ENCODE measurements at regions not wholly inside any gene's neighbourhood (a gene's known extent, or its start where the extent isn't known, plus 50 kb on each side); places are given as distances from the start of the nearest gene placed in this dataset.

GRCh38 chr11:92524542-92524941 lies 299.9 kb downstream of the FAT3 start:
- H3K9me3 ChIP-seq = no peaks in the 10 kb centered on the region
- no peak for DNase-seq
- 86 to 92% (median 90%) methylated on average over 5 of the region's 5 CpGs for WGBS, 4 donors
- H3K27me3 ChIP-seq = no peaks in the 10 kb centered on the region
- H3K27ac ChIP-seq = no peak overlapping the region
- H3K36me3 ChIP-seq = no peaks in the 10 kb centered on the region
- H3K4me3 ChIP-seq = no peak overlapping the region
- H3K4me1 ChIP-seq = no peaks in the 10 kb centered on the region
- intact Hi-C loops (cut with DNase I) = no loop called here
- ATAC-seq = no peak
- TF ChIP-seq, protein P1, sequence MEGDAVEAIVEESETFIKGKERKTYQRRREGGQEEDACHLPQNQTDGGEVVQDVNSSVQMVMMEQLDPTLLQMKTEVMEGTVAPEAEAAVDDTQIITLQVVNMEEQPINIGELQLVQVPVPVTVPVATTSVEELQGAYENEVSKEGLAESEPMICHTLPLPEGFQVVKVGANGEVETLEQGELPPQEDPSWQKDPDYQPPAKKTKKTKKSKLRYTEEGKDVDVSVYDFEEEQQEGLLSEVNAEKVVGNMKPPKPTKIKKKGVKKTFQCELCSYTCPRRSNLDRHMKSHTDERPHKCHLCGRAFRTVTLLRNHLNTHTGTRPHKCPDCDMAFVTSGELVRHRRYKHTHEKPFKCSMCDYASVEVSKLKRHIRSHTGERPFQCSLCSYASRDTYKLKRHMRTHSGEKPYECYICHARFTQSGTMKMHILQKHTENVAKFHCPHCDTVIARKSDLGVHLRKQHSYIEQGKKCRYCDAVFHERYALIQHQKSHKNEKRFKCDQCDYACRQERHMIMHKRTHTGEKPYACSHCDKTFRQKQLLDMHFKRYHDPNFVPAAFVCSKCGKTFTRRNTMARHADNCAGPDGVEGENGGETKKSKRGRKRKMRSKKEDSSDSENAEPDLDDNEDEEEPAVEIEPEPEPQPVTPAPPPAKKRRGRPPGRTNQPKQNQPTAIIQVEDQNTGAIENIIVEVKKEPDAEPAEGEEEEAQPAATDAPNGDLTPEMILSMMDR (IDR thresholded peaks at IDR 0.05) = no peak
- TF ChIP-seq POLR2A (IDR thresholded peaks at IDR 0.05) = no peak

DNA sequence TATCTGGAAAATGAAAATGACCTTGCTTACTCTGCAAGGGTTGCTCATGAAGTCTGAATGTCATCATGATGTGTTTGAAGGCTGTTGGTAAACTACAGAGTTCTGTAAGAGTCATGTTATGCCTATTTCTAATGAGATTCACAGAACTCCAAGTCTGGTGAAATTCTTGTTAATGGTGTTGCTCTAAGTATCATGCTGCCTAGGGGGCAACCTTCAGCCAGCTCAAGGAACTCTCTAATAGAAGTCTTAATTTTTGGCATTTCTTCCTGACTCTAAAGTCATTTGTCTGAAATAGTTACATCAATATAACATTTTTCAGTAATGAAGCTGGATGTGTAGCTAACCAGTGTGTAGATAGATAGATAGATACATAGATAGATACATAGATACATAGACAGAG lies 302.8 kb downstream of the FAT3 start:
- no peak overlapping the region for H3K27ac ChIP-seq
- ATAC-seq = no peak
- H3K36me3 ChIP-seq = no peaks in the 10 kb centered on the region
- H3K4me3 ChIP-seq = no peak overlapping the region
- no peak for DNase-seq
- H3K9me3 ChIP-seq = no peaks in the 10 kb centered on the region
- no peak for TF ChIP-seq POLR2A (IDR thresholded peaks at IDR 0.05)
- TF ChIP-seq, protein P1 (IDR thresholded peaks at IDR 0.05) = no peak
- H3K27me3 ChIP-seq = no peaks in the 10 kb centered on the region
- intact Hi-C loops (cut with DNase I) = no loop called here
- no peaks in the 10 kb centered on the region for H3K4me1 ChIP-seq

DNA sequence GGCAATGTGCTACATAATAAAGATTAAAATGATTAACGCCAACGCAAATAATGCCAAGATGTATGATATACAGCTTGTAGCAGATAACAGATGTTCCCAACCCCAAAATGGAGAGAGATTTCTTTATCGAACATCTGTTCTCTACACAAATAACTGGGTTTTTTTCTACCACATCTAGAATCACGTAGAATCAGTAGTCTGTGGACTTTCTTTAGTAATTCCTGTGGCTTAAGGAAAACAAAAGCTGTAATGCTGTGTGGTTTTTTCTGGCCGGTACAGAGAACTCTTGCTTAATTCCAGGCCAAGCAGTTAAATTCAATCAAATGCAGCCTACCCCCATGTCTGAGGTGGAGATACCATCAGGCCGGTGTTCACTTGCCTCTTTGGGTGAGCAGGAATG lies 303.4 kb downstream of the FAT3 start:
- Histone ChIP-seq H3K4me1 (no peaks in the 10 kb centered on the region), H3K27me3 (no peaks in the 10 kb centered on the region), H3K36me3 (no peaks in the 10 kb centered on the region), H3K9me3 (no peaks in the 10 kb centered on the region), H3K27ac (no peak overlapping the region), H3K4me3 (no peak overlapping the region)
- no peak for DNase-seq
- intact Hi-C loops (cut with DNase I) = no loop called here
- TF ChIP-seq POLR2A (IDR thresholded peaks at IDR 0.05) = no peak
- TF ChIP-seq, protein P1 (IDR thresholded peaks at IDR 0.05) = no peak
- no peak for ATAC-seq
- WGBS, 4 donors = 84 to 88% (median 86%) methylated on average over 6 of the region's 6 CpGs

GRCh38 chr11:92531065-92531739 lies 306.6 kb downstream of the FAT3 start:
- DNase-seq = no peak
- 78 to 89% (median 87%) methylated on average over 7 of the region's 7 CpGs for WGBS, 4 donors
- no peak for ATAC-seq
- H3K27ac ChIP-seq = no peak overlapping the region
- H3K4me1 ChIP-seq = no peaks in the 10 kb centered on the region
- no peaks in the 10 kb centered on the region for H3K27me3 ChIP-seq
- H3K36me3 ChIP-seq = no peaks in the 10 kb centered on the region
- H3K9me3 ChIP-seq = no peaks in the 10 kb centered on the region
- TF ChIP-seq, protein P1 (IDR thresholded peaks at IDR 0.05) = no peak
- TF ChIP-seq POLR2A (IDR thresholded peaks at IDR 0.05) = no peak
- no peak overlapping the region for H3K4me3 ChIP-seq
- intact Hi-C loops (cut with DNase I) = no loop called here

Data from heart left ventricle (tissue), 16 donors.